PC-3 (cell line): ENCODE measurements at regions not wholly inside any gene's neighbourhood (a gene's known extent, or its start where the extent isn't known, plus 50 kb on each side); places are given as distances from the start of the nearest gene placed in this dataset.
"Not testable (repeated sequence)": the region's sequence is repeated elsewhere in the genome, so short reads cannot be mapped to it uniquely, and the experiment has no call there.

Experiments
- ATAC-seq: fragments of 200-7000 bp; cut with Tn5 transposase; 2 replicates; pipeline ENCODE4 v1.9.1; 2020; ENCODE audit warnings: mild to moderate bottlenecking, moderate library complexity
- BruUV-seq: library from RNA; stranded (reverse); fragments of 400-500 nt; replicated peaks from 2 replicates; lab custom pipeline; 2021; lab: Mats Ljungman, UMichigan
- CTCF ChIA-PET: fragments of 300-600 bp; sonication (Branson Sonifier 250); formaldehyde crosslinking; loops from one replicate; lab custom pipeline; 2022; ENCODE audit warnings: antibody characterized with exemption; lab: Charles Lee
- POLR2A ChIA-PET: fragments of 300-600 bp; sonication (Branson Sonifier 250); formaldehyde crosslinking; loops from one replicate; lab custom pipeline; 2022; ENCODE audit warnings: antibody characterized with exemption; ENCODE audit not compliant: unreplicated experiment; lab: Charles Lee
- DNase-seq: peaks from one replicate; pipeline ENCODE4 v3.0.0-alpha.2; 2015
- H2AFZ ChIP-seq: fragments of 300-600 bp; sonication (generic); 2 replicates; pipeline ENCODE4 v1.6.0; 2016; ENCODE audit warnings: antibody characterized with exemption, low read length
- H3F3A ChIP-seq: fragments of 300-600 bp; sonication (generic); one replicate; pipeline ENCODE4 v1.6.0; 2017; ENCODE audit warnings: antibody characterized with exemption, low read length, control low read depth, mild to moderate bottlenecking; ENCODE audit not compliant: unreplicated experiment
- H3K27ac ChIP-seq: fragments of 300-600 bp; sonication (generic); 2 replicates; pipeline ENCODE4 v1.5.1; 2016; ENCODE audit warnings: mild to moderate bottlenecking, low read length
- H3K27me3 ChIP-seq: fragments of 300-600 bp; sonication (generic); 2 replicates; pipeline ENCODE4 v1.6.1; 2016; ENCODE audit warnings: low read length, mixed read lengths
- H3K36me3 ChIP-seq: fragments of 300-600 bp; sonication (generic); 2 replicates; pipeline ENCODE4 v1.6.1; 2016; ENCODE audit warnings: low read depth, mixed run types, low read length, mixed read lengths
- H3K4me1 ChIP-seq: fragments of 300-600 bp; sonication (generic); 2 replicates; pipeline ENCODE4 v1.5.1; 2016; ENCODE audit warnings: low read length; ENCODE audit not compliant: insufficient read depth
- H3K4me2 ChIP-seq: fragments of 300-600 bp; sonication (generic); 2 replicates; pipeline ENCODE4 v1.6.0; 2016; ENCODE audit warnings: low read length
- H3K4me3 ChIP-seq: fragments of 300-600 bp; sonication (generic); 2 replicates; pipeline ENCODE4 v1.5.1; 2016; ENCODE audit warnings: mild to moderate bottlenecking, low read length, mixed read lengths
- H3K79me2 ChIP-seq: fragments of 300-600 bp; sonication (generic); 2 replicates; pipeline ENCODE4 v1.6.1; 2017; ENCODE audit warnings: low read length, mixed read lengths
- H3K9ac ChIP-seq: fragments of 300-600 bp; sonication (generic); 2 replicates; pipeline ENCODE4 v1.6.0; 2016; ENCODE audit warnings: mild to moderate bottlenecking, low read length
- H3K9me2 ChIP-seq: fragments of 300-600 bp; sonication (generic); replicated peaks from 2 replicates; pipeline ENCODE4 v1.6.1; 2016; ENCODE audit warnings: mixed run types, low read length, mixed read lengths
- H3K9me3 ChIP-seq: fragments of 300-600 bp; sonication (generic); 2 replicates; pipeline ENCODE4 v1.6.1; 2016; ENCODE audit warnings: low read length, mixed read lengths
- H4K20me1 ChIP-seq: fragments of 300-600 bp; sonication (generic); 2 replicates; pipeline ENCODE4 v1.6.1; 2016; ENCODE audit warnings: low read length, mixed read lengths
- EZH2 ChIP-seq: fragments of 300-600 bp; sonication (generic); IDR thresholded peaks from one replicate; pipeline ENCODE4 v1.6.1; 2017; ENCODE audit warnings: antibody characterized with exemption, mild to moderate bottlenecking, low read length; ENCODE audit not compliant: unreplicated experiment
- EZH2phosphoT487 ChIP-seq: fragments of 300-600 bp; sonication (generic); IDR thresholded peaks from 2 replicates; pipeline ENCODE4 v1.6.1; 2018; ENCODE audit warnings: mild to moderate bottlenecking, antibody characterized with exemption, low read length, borderline replicate concordance
- intact Hi-C: fragments of 100-400 bp; cut with micrococcal nuclease; formaldehyde crosslinking; loops from 2 replicates; pipeline ENCODE4 v1.9.0; 2023
- TF ChIP-seq, protein P1 (sequence below): fragments of 300-600 bp; sonication (generic); conservative IDR thresholded peaks from 2 replicates; pipeline ENCODE4 v1.5.1; 2017; ENCODE audit warnings: antibody characterized with exemption, low read depth, mild to moderate bottlenecking, low read length

- no peak overlapping the region for H3K4me3 ChIP-seq
- intact Hi-C loops: loop anchor here (1.0 kb wide), 2 partner anchors 200 to 443 kb away; no protein-coding TSS in a partner anchor
- no TSS peak for BruUV-seq
- 0 out of 2 replicates have a peak, but pooled peaks cover 4% of the 10 kb centered on the region for H3K9me2 ChIP-seq
- no peaks in the 10 kb centered on the region for H4K20me1 ChIP-seq
- peak overlapping the region; percentile 61 for H3K4me2 ChIP-seq
- no peaks in the 10 kb centered on the region for H3F3A ChIP-seq
- H3K9ac ChIP-seq: 0 out of 2 replicates have a peak overlapping the region, but pooled peaks have one; percentile 9
- H3K27me3 ChIP-seq: no peaks in the 10 kb centered on the region
- H3K9me3 ChIP-seq: 0 out of 2 replicates have a peak, but pooled peaks cover 3% of the 10 kb centered on the region
- ChIA-PET CTCF (no interaction called here), POLR2A (no interaction called here)
- ATAC-seq (no peak), DNase-seq (no peak)
- H2AFZ ChIP-seq: peak overlapping the region; percentile 53; the same call in 1 of the 2 replicates
- H3K27ac ChIP-seq: peak overlapping the region; percentile 58
- H3K79me2 ChIP-seq: no peaks in the 10 kb centered on the region
- H3K36me3 ChIP-seq: no peaks in the 10 kb centered on the region
- TF ChIP-seq, protein P1, sequence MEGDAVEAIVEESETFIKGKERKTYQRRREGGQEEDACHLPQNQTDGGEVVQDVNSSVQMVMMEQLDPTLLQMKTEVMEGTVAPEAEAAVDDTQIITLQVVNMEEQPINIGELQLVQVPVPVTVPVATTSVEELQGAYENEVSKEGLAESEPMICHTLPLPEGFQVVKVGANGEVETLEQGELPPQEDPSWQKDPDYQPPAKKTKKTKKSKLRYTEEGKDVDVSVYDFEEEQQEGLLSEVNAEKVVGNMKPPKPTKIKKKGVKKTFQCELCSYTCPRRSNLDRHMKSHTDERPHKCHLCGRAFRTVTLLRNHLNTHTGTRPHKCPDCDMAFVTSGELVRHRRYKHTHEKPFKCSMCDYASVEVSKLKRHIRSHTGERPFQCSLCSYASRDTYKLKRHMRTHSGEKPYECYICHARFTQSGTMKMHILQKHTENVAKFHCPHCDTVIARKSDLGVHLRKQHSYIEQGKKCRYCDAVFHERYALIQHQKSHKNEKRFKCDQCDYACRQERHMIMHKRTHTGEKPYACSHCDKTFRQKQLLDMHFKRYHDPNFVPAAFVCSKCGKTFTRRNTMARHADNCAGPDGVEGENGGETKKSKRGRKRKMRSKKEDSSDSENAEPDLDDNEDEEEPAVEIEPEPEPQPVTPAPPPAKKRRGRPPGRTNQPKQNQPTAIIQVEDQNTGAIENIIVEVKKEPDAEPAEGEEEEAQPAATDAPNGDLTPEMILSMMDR: 0 out of 2 replicates have a peak, but pooled peaks have one; percentile 11
- TF ChIP-seq EZH2phosphoT487: no peak
- peaks cover 10% of the 10 kb centered on the region for H3K4me1 ChIP-seq
These were observed 263.9 kb downstream of the ETV1 start for GRCh38 chr7:13725591-13725990.

- Histone ChIP-seq H2AFZ (no peak overlapping the region), H3F3A (no peaks in the 10 kb centered on the region), H4K20me1 (no peaks in the 10 kb centered on the region), H3K27me3 (no peaks in the 10 kb centered on the region), H3K9me2 (0 out of 2 replicates have a peak, but pooled peaks cover 4% of the 10 kb centered on the region), H3K36me3 (no peaks in the 10 kb centered on the region), H3K4me1 (peaks cover 20% of the 10 kb centered on the region), H3K4me2 (no peak overlapping the region), H3K9me3 (0 out of 2 replicates have a peak, but pooled peaks cover 3% of the 10 kb centered on the region), H3K27ac (no peak overlapping the region), H3K79me2 (no peaks in the 10 kb centered on the region), H3K9ac (no peak overlapping the region), H3K4me3 (no peak overlapping the region)
- TF ChIP-seq EZH2 (no peak), EZH2phosphoT487 (no peak)
- TF ChIP-seq, protein P1: no peak
- no peak for DNase-seq
- no peak for ATAC-seq
- ChIA-PET CTCF (no interaction called here), POLR2A (no interaction called here)
- intact Hi-C loops: no loop called here
- no TSS peak for BruUV-seq
These were observed 262.2 kb downstream of the ETV1 start for GRCh38 chr7:13727279-13727678.

DNA sequence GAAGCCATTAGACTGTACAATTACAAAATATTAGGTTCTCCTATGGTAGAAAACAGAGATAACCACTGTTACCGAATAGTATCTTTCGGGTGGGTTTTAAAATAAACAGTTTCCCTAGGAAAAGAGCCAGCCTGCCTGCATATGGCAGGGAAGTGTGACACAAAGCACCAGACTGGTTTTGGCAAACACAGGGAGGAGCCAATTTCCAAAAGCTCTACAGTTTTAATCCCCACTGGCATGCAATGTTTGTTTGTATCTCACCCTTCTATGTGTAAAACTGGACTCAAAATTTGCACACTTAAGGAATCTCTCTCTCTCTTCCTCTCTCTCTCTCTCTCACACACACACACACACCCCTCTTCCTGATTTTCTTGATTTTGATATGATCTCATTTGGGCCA, 261.7 kb downstream of the ETV1 start:
- Histone ChIP-seq H3K4me2 (no peak overlapping the region), H3K79me2 (no peaks in the 10 kb centered on the region), H3K4me3 (no peak overlapping the region), H3K27ac (no peak overlapping the region), H3K9ac (no peak overlapping the region), H4K20me1 (no peaks in the 10 kb centered on the region), H3K9me3 (0 out of 2 replicates have a peak, but pooled peaks cover 3% of the 10 kb centered on the region), H3K27me3 (no peaks in the 10 kb centered on the region), H3K4me1 (peaks cover 20% of the 10 kb centered on the region), H3K9me2 (0 out of 2 replicates have a peak, but pooled peaks cover 2% of the 10 kb centered on the region), H3K36me3 (no peaks in the 10 kb centered on the region), H2AFZ (no peak overlapping the region), H3F3A (no peaks in the 10 kb centered on the region)
- ATAC-seq (no peak), DNase-seq (no peak)
- TF ChIP-seq, protein P1: no peak
- TF ChIP-seq EZH2: no peak
- no peak for TF ChIP-seq EZH2phosphoT487
- BruUV-seq: no TSS peak
- intact Hi-C loops: no loop called here
- POLR2A ChIA-PET: no interaction called here
- CTCF ChIA-PET: no interaction called here

DNA sequence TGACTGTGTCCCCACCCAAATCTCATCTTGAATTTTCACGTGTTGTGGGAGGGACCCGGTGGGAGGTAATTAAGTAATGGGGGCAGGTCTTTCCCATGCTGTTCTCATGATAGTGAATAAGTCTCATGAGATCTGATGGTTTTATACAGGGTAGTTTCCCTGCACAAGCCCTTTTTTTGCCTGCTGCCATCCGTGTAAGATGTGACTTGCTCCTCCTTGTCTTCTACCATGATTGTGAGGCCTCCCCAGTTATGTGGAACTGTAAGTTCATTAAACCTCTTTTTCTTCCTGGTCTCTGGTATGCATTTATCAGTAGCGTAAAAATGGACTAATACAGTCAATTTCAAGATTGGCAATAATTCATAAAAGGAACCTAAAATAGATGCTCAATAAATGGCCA, 261.0 kb downstream of the ETV1 start:
- peaks cover 20% of the 10 kb centered on the region for H3K4me1 ChIP-seq
- H3K27me3 ChIP-seq, H3K36me3 ChIP-seq, BruUV-seq, H4K20me1 ChIP-seq, H3K4me2 ChIP-seq, DNase-seq, H3K9me3 ChIP-seq, H3K9me2 ChIP-seq, H3K27ac ChIP-seq, H3K4me3 ChIP-seq, H3K9ac ChIP-seq, CTCF ChIA-PET, POLR2A ChIA-PET, H3F3A ChIP-seq, H2AFZ ChIP-seq, intact Hi-C loops, ATAC-seq, H3K79me2 ChIP-seq: not testable (repeated sequence)
